Pancreas (tissue), 10 donors: ENCODE measurements at regions not wholly inside any gene's neighbourhood (a gene's known extent, or its start where the extent isn't known, plus 50 kb on each side); places are given as distances from the start of the nearest gene placed in this dataset.

Experiments
- ATAC-seq, 4 donors: fragments of 200-7000 bp; cut with Tn5 transposase; one replicate each; pipeline versions ENCODE4 v1.8.0 to v1.9.1; 2020; ENCODE audit warnings: mild to moderate bottlenecking in 4 of 4, moderate library complexity in 4 of 4
- DNase-seq, 6 donors: peaks; one replicate each; pipeline ENCODE4 v3.0.0-alpha.2; 2020
- FAIRE-seq: peaks from 2 replicates; lab custom pipeline; 2012; peaks lifted over from hg19 to GRCh38; lab: Jason Lieb, UNC
- H3K27ac ChIP-seq, 4 donors: fragments of 200-600 bp; sonication (generic); 1 replicate in 3 of 4; 2 replicates in 1 of 4; pipeline versions ENCODE4 v1.5.0 to v1.8.0; 2020
- H3K27me3 ChIP-seq, 4 donors: fragments of 200-600 bp; one replicate each; pipeline ENCODE4 v1.8.0; 2021
- H3K36me3 ChIP-seq, 3 donors: fragments of 200-600 bp; sonication (generic) in 1 of 3; one replicate each; pipeline versions ENCODE4 v1.5.0 to v1.8.0; 2020 to 2021
- H3K4me1 ChIP-seq, 3 donors: fragments of 200-600 bp; one replicate each; pipeline ENCODE4 v1.8.0; 2021
- H3K4me3 ChIP-seq, 4 donors: fragments of 200-600 bp; sonication (generic) in 2 of 4; one replicate each; pipeline versions ENCODE4 v1.5.0 to v1.8.0; 2020 to 2021
- H3K9me3 ChIP-seq, 4 donors: fragments of 200-600 bp; one replicate each; pipeline ENCODE4 v1.8.0; 2021
- CTCF ChIP-seq, 4 donors: fragments of 200-600 bp; sonication (generic) in 3 of 4; IDR thresholded peaks; one replicate each; pipeline versions ENCODE4 v1.5.0 to v1.8.0; 2021; ENCODE audit warnings: antibody characterized with exemption in 4 of 4
- WGBS, 2 donors: extraction: QIAGEN DNeasy Blood & Tissue Kit; methylation state at CpG; one replicate each; pipeline ENCODE4 v1.1.7; 2013; 5-methylcytosine and 5-hydroxymethylcytosine counted together
- intact Hi-C, 3 donors: fragments of 100-400 bp; cut with DNase I; formaldehyde crosslinking; loops; one replicate each; pipeline versions ENCODE4 v1.11.1 to v1.14.2; 2022
- donor health status: healthy with polysubstance abuse.
- donor health status: DM: no; HTN: no; CAD: no; lungs with moderate emphysema.
- donor health status: DM: no; HTN: no; CAD: no.
- donor health status: control.
- donor health status: control.
- donor health status: Bipolar disorder and iron deficiency.
- donor health status: DM: yes; HTN: yes; CAD: no.
- donor health status: DM: no; HTN: no; CAD: no.
- donor health status: DM: no; HTN: no; CAD: no.
- donor health status: DM: yes; HTN: yes; CAD: no.

GRCh38 chr3:94252316-94252715 lies 189.5 kb downstream of the NSUN3 start:
- no peak for TF ChIP-seq CTCF (IDR thresholded peaks at IDR 0.05)
- Histone ChIP-seq H3K9me3 (no peaks in the 10 kb centered on the region), H3K36me3 (no peaks in the 10 kb centered on the region), H3K4me3 (no peak overlapping the region), H3K4me1 (no peaks in the 10 kb centered on the region), H3K27me3 (peaks cover 0 to 6% (median 0%) of the 10 kb centered on the region in 4 donors), H3K27ac (no peak overlapping the region)
- DNase-seq = no peak
- no peak for FAIRE-seq
- WGBS, 2 donors = 51 to 57% methylated on average over 1 of the region's 1 CpG
- no peak for ATAC-seq
- intact Hi-C loops = no loop called here

GRCh38 chr3:94256888-94257813 lies 194.3 kb downstream of the NSUN3 start:
- TF ChIP-seq CTCF (IDR thresholded peaks at IDR 0.05) = no peak
- H3K4me1 ChIP-seq = no peaks in the 10 kb centered on the region
- H3K27me3 ChIP-seq = no peaks in the 10 kb centered on the region
- intact Hi-C loops = no loop called here
- no peak overlapping the region for H3K27ac ChIP-seq
- FAIRE-seq (no peak), DNase-seq (no peak), ATAC-seq (no peak)
- no peaks in the 10 kb centered on the region for H3K36me3 ChIP-seq
- H3K9me3 ChIP-seq = no peaks in the 10 kb centered on the region
- 39% methylated on average over 5 of the region's 5 CpGs for whole genome bisulfite sequencing, 2 donors
- H3K4me3 ChIP-seq = no peak overlapping the region

GRCh38 chr3:94258851-94259250 lies 196.0 kb downstream of the NSUN3 start:
- intact Hi-C loops = no loop called here
- Histone ChIP-seq H3K27me3 (no peaks in the 10 kb centered on the region), H3K27ac (no peak overlapping the region), H3K4me1 (no peaks in the 10 kb centered on the region), H3K36me3 (no peaks in the 10 kb centered on the region), H3K9me3 (no peaks in the 10 kb centered on the region), H3K4me3 (no peak overlapping the region)
- ATAC-seq = no peak
- no peak for TF ChIP-seq CTCF (IDR thresholded peaks at IDR 0.05)
- DNase-seq = no peak
- FAIRE-seq = no peak

GRCh38 chr3:94259291-94259690 lies 196.4 kb downstream of the NSUN3 start:
- Histone ChIP-seq H3K27me3 (no peaks in the 10 kb centered on the region), H3K4me3 (no peak overlapping the region), H3K27ac (no peak overlapping the region), H3K4me1 (no peaks in the 10 kb centered on the region), H3K9me3 (no peaks in the 10 kb centered on the region), H3K36me3 (no peaks in the 10 kb centered on the region)
- intact Hi-C loops = no loop called here
- no peak for FAIRE-seq
- no peak for DNase-seq
- TF ChIP-seq CTCF (IDR thresholded peaks at IDR 0.05) = no peak
- 85 to 94% methylated on average over 1 of the region's 1 CpG for WGBS, 2 donors
- ATAC-seq = no peak

GRCh38 chr3:94269763-94270162 lies 206.9 kb downstream of the NSUN3 start:
- DNase-seq (no peak), ATAC-seq (no peak), FAIRE-seq (no peak)
- Histone ChIP-seq H3K9me3 (no peaks in the 10 kb centered on the region), H3K36me3 (no peaks in the 10 kb centered on the region), H3K4me1 (no peaks in the 10 kb centered on the region), H3K4me3 (no peak overlapping the region), H3K27ac (no peak overlapping the region), H3K27me3 (no peaks in the 10 kb centered on the region)
- TF ChIP-seq CTCF (IDR thresholded peaks at IDR 0.05) = no peak
- WGBS, 2 donors = 64 to 73% methylated on average over 2 of the region's 2 CpGs
- intact Hi-C loops = no loop called here
